Type B pancreatic cell (in vitro differentiated cells): ENCODE measurements at regions not wholly inside any gene's neighbourhood (a gene's known extent, or its start where the extent isn't known, plus 50 kb on each side); places are given as distances from the start of the nearest gene placed in this dataset.

Experiments
- DNase-seq: peaks from one replicate; pipeline ENCODE4 v3.0.0; 2021; ENCODE audit warnings: mixed read lengths; ENCODE audit not compliant: unreplicated experiment; ENCODE audit errors: extremely low spot score
- H3K27ac Mint-ChIP-seq: 2 replicates; pipeline ENCODE4 v1.8.0; 2021; ENCODE audit warnings: mild to moderate bottlenecking, mixed read lengths
- H3K27me3 Mint-ChIP-seq: 2 replicates; pipeline ENCODE4 v1.8.0; 2021; ENCODE audit warnings: mixed read lengths
- H3K36me3 Mint-ChIP-seq: 2 replicates; pipeline ENCODE4 v1.8.0; 2021; ENCODE audit warnings: mixed read lengths
- H3K4me1 Mint-ChIP-seq: one replicate; pipeline ENCODE4 v1.8.0; 2021; ENCODE audit warnings: mixed read lengths; ENCODE audit not compliant: unreplicated experiment
- H3K4me3 Mint-ChIP-seq: 2 replicates; pipeline ENCODE4 v1.8.0; 2021; ENCODE audit warnings: mild to moderate bottlenecking, mixed read lengths
- H3K9me3 Mint-ChIP-seq: 2 replicates; pipeline ENCODE4 v1.8.0; 2021; ENCODE audit warnings: mixed read lengths
- CTCF ChIP-seq: fragments of 200-600 bp; sonication (generic); conservative IDR thresholded peaks from 2 replicates; pipeline ENCODE4 v1.5.0; 2021; ENCODE audit warnings: antibody characterized with exemption, mild to moderate bottlenecking

GRCh38 chr15:36335659-36336058, 243.8 kb upstream of the CDIN1 start:
- no peak for TF ChIP-seq CTCF
- Mint-ChIP-seq H3K27ac (no peak overlapping the region), H3K4me1 (peaks cover 23% of the 10 kb centered on the region), H3K27me3 (no peaks in the 10 kb centered on the region), H3K36me3 (peaks cover 4% of the 10 kb centered on the region), H3K4me3 (no peak overlapping the region), H3K9me3 (peaks cover 10% of the 10 kb centered on the region)
- no peak for DNase-seq

GRCh38 chr15:36344887-36345286, 234.5 kb upstream of the CDIN1 start:
- no peak for TF ChIP-seq CTCF
- no peak for DNase-seq
- H3K4me3 Mint-ChIP-seq, result no peak overlapping the region
- no peaks in the 10 kb centered on the region for H3K36me3 Mint-ChIP-seq
- no peaks in the 10 kb centered on the region for H3K4me1 Mint-ChIP-seq
- no peak overlapping the region for H3K27ac Mint-ChIP-seq
- no peaks in the 10 kb centered on the region for H3K27me3 Mint-ChIP-seq
- no peaks in the 10 kb centered on the region for H3K9me3 Mint-ChIP-seq

- peaks cover 2% of the 10 kb centered on the region for H3K27me3 Mint-ChIP-seq
- no peak overlapping the region for H3K4me3 Mint-ChIP-seq
- no peaks in the 10 kb centered on the region for H3K36me3 Mint-ChIP-seq
- H3K27ac Mint-ChIP-seq, result no peak overlapping the region
- no peaks in the 10 kb centered on the region for H3K9me3 Mint-ChIP-seq
- peaks cover 7% of the 10 kb centered on the region for H3K4me1 Mint-ChIP-seq
- no peak for TF ChIP-seq CTCF
- DNase-seq, result no peak
Measured at GRCh38 chr15:36347272-36347858, 232.1 kb upstream of the CDIN1 start.

- peaks cover 30% of the 10 kb centered on the region for H3K4me1 Mint-ChIP-seq
- no peak for DNase-seq
- H3K36me3 Mint-ChIP-seq, result no peaks in the 10 kb centered on the region
- H3K9me3 Mint-ChIP-seq, result no peaks in the 10 kb centered on the region
- peaks cover 13% of the 10 kb centered on the region for H3K27me3 Mint-ChIP-seq
- no peak overlapping the region for H3K4me3 Mint-ChIP-seq
- H3K27ac Mint-ChIP-seq, result no peak overlapping the region
- no peak for TF ChIP-seq CTCF
Measured at GRCh38 chr15:36356466-36356865, 223.0 kb upstream of the CDIN1 start.

GRCh38 chr15:36356978-36357601, 222.3 kb upstream of the CDIN1 start:
- Mint-ChIP-seq H3K27ac (peak overlapping the region; percentile 10), H3K27me3 (peaks cover 14% of the 10 kb centered on the region), H3K4me3 (peak overlapping the region; percentile 60), H3K36me3 (no peaks in the 10 kb centered on the region), H3K4me1 (peaks cover 34% of the 10 kb centered on the region), H3K9me3 (no peaks in the 10 kb centered on the region)
- DNase-seq, result no peak
- no peak for TF ChIP-seq CTCF
